Coronary artery (tissue), 2 donors: ENCODE measurements at regions not wholly inside any gene's neighbourhood (a gene's known extent, or its start where the extent isn't known, plus 50 kb on each side); places are given as distances from the start of the nearest gene placed in this dataset.

ENCODE experiments used
- DNase-seq: peaks from one replicate; pipeline ENCODE4 v3.0.0-alpha.2; 2017; ENCODE audit warnings: low spot score
- H3K27ac ChIP-seq, 2 donors: fragments of 200-600 bp; sonication (generic); one replicate each; pipeline ENCODE4 v1.5.1; 2016 to 2019
- H3K4me3 ChIP-seq: fragments of 200-600 bp; sonication (generic); 2 replicates; pipeline ENCODE4 v1.5.1; 2016; ENCODE audit warnings: mild to moderate bottlenecking, moderate library complexity
- CTCF ChIP-seq: fragments of 200-600 bp; sonication (generic); IDR thresholded peaks from one replicate; pipeline ENCODE4 v1.5.1; 2019; ENCODE audit warnings: antibody characterized with exemption

GRCh38 chr6:3524456-3524855, 67.6 kb upstream of the SLC22A23 start:
- DNase-seq, result no peak
- H3K27ac ChIP-seq, result no peak overlapping the region
- H3K4me3 ChIP-seq, result no peak overlapping the region
- no peak for TF ChIP-seq CTCF

- no peak for TF ChIP-seq CTCF
- H3K4me3 ChIP-seq, result no peak overlapping the region
These were observed 67.1 kb upstream of the SLC22A23 start for GRCh38 chr6:3523966-3524365.

GRCh38 chr6:3523271-3523670, 66.4 kb upstream of the SLC22A23 start:
- TF ChIP-seq CTCF, result no peak
- H3K4me3 ChIP-seq, result no peak overlapping the region
- H3K27ac ChIP-seq, result no peak overlapping the region
- no peak for DNase-seq

More at GRCh38 chr6:3523966-3524365, 67.1 kb upstream of the SLC22A23 start:
- DNase-seq, result no peak
- no peak overlapping the region for H3K27ac ChIP-seq

GRCh38 chr6:3522561-3523260, 65.9 kb upstream of the SLC22A23 start:
- no peak for TF ChIP-seq CTCF
- Histone ChIP-seq H3K4me3 (no peak overlapping the region), H3K27ac (no peak overlapping the region)
- no peak for DNase-seq

- H3K27ac ChIP-seq, result no peak overlapping the region
- DNase-seq, result no peak
- H3K4me3 ChIP-seq, result no peak overlapping the region
- TF ChIP-seq CTCF, result no peak
These were observed 63.7 kb upstream of the SLC22A23 start for GRCh38 chr6:3520281-3521230.

GRCh38 chr6:3518356-3519190, 61.7 kb upstream of the SLC22A23 start:
- DNase-seq, result no peak
- TF ChIP-seq CTCF, result no peak
- no peak overlapping the region for H3K27ac ChIP-seq

More at GRCh38 chr6:3518356-3519190, 61.7 kb upstream of the SLC22A23 start:
- no peak overlapping the region for H3K4me3 ChIP-seq
